CD1c-positive myeloid dendritic cell (primary cell): ENCODE measurements at regions not wholly inside any gene's neighbourhood (a gene's known extent, or its start where the extent isn't known, plus 50 kb on each side); places are given as distances from the start of the nearest gene placed in this dataset.

ENCODE experiments used
- DNase-seq: peaks from one replicate; pipeline ENCODE4 v3.0.0-alpha.2; 2016; ENCODE audit errors: extremely low spot score

GRCh38 chr1:208298593-208299269, 54.5 kb upstream of the PLXNA2 start:
- no peak for DNase-seq

- DNase-seq, result no peak
Observed at GRCh38 chr1:208300084-208300770, 56.0 kb upstream of the PLXNA2 start.

- DNase-seq, result no peak
Observed at GRCh38 chr1:208302699-208303238, 58.6 kb upstream of the PLXNA2 start.

GRCh38 chr1:208303743-208304712, 59.8 kb upstream of the PLXNA2 start:
- DNase-seq, result no peak

- DNase-seq, result no peak
Observed at GRCh38 chr1:208308221-208308620, 64.0 kb upstream of the PLXNA2 start.

GRCh38 chr1:208309771-208310170, 65.6 kb upstream of the PLXNA2 start:
- DNase-seq, result no peak

GRCh38 chr1:208312706-208313105, 68.5 kb upstream of the PLXNA2 start:
- no peak for DNase-seq

GRCh38 chr1:208314431-208314830, 70.2 kb upstream of the PLXNA2 start:
- no peak for DNase-seq

- no peak for DNase-seq
Observed at GRCh38 chr1:208318150-208318734, 74.1 kb upstream of the PLXNA2 start.

- no peak for DNase-seq
Observed at GRCh38 chr1:208324005-208324404, 79.8 kb upstream of the PLXNA2 start.

- no peak for DNase-seq
Observed at GRCh38 chr1:208326033-208326432, 81.8 kb upstream of the PLXNA2 start.

GRCh38 chr1:208329300-208329699, 85.1 kb upstream of the PLXNA2 start:
- DNase-seq, result no peak

GRCh38 chr1:208332036-208332773, 88.0 kb upstream of the PLXNA2 start:
- no peak for DNase-seq

GRCh38 chr1:208332774-208333126, 88.6 kb upstream of the PLXNA2 start:
- DNase-seq, result no peak

- DNase-seq, result no peak
Observed at GRCh38 chr1:208333676-208334075, 89.5 kb upstream of the PLXNA2 start.

GRCh38 chr1:208335371-208336136, 91.4 kb upstream of the PLXNA2 start:
- DNase-seq, result no peak

- no peak for DNase-seq
Observed at GRCh38 chr1:208336137-208336518, 91.9 kb upstream of the PLXNA2 start.

- DNase-seq, result no peak
Observed at GRCh38 chr1:208339911-208340310, 95.7 kb upstream of the PLXNA2 start.

- no peak for DNase-seq
Observed at GRCh38 chr1:208343226-208343625, 99.0 kb upstream of the PLXNA2 start.

- DNase-seq, result no peak
Observed at GRCh38 chr1:208344202-208344857, 100.1 kb upstream of the PLXNA2 start.
